Tibial nerve (tissue), 4 donors: ENCODE measurements at regions not wholly inside any gene's neighbourhood (a gene's known extent, or its start where the extent isn't known, plus 50 kb on each side); places are given as distances from the start of the nearest gene placed in this dataset.

Source experiments
- DNase-seq, 2 donors: peaks; one replicate each; pipeline ENCODE4 v3.0.0-alpha.2; 2019; ENCODE audit warnings: low spot score in 2 of 2
- H3K27ac ChIP-seq, 4 donors: fragments of 200-600 bp; sonication (generic) in 3 of 4; one replicate each; pipeline ENCODE4 v1.5.1; 2017 to 2019; ENCODE audit warnings: mild to moderate bottlenecking in 1 of 4
- H3K27me3 ChIP-seq, 2 donors: fragments of 200-600 bp; sonication (generic) in 1 of 2; one replicate each; pipeline versions ENCODE4 v1.5.1 to v1.6.0; 2017 to 2019
- H3K36me3 ChIP-seq, 3 donors: fragments of 200-600 bp; sonication (generic); one replicate each; pipeline ENCODE4 v1.5.1; 2018 to 2019
- H3K4me1 ChIP-seq, 4 donors: fragments of 200-600 bp; sonication (generic) in 3 of 4; one replicate each; pipeline ENCODE4 v1.5.1; 2017 to 2019
- H3K4me3 ChIP-seq, 4 donors: fragments of 200-600 bp; sonication (generic) in 3 of 4; one replicate each; pipeline ENCODE4 v1.5.1; 2017 to 2019; ENCODE audit warnings: mild to moderate bottlenecking in 1 of 4, moderate library complexity in 1 of 4
- H3K9me3 ChIP-seq, 4 donors: fragments of 200-600 bp; sonication (generic) in 3 of 4; one replicate each; pipeline ENCODE4 v1.5.1; 2017 to 2019
- EP300 ChIP-seq, 2 donors: sonication (generic); formaldehyde crosslinking; IDR thresholded peaks; one replicate each; pipeline ENCODE4 v1.6.1; 2017; ENCODE audit warnings: antibody characterized with exemption in 2 of 2, mild to moderate bottlenecking in 1 of 2
- POLR2A ChIP-seq, 2 donors: fragments of 450-650 bp; IDR thresholded peaks; one replicate each; pipeline ENCODE4 v1.6.1; 2017; ENCODE audit warnings: antibody characterized with exemption in 2 of 2, mild to moderate bottlenecking in 2 of 2, moderate library complexity in 2 of 2
- WGBS, 2 donors: methylation state at CpG; one replicate each; pipeline ENCODE4 v1.1.5; 2018; 5-methylcytosine and 5-hydroxymethylcytosine counted together
- TF ChIP-seq, protein P1 (sequence below), 5 experiments: fragments of 200-600 bp in 3 of 5; fragments of 450-650 bp in 2 of 5; sonication (generic) in 3 of 5; IDR thresholded peaks; one replicate each; pipeline ENCODE4 v1.5.1; 2016 to 2019; ENCODE audit warnings: antibody characterized with exemption in 5 of 5, mild to moderate bottlenecking in 3 of 5, moderate library complexity in 2 of 5

DNA sequence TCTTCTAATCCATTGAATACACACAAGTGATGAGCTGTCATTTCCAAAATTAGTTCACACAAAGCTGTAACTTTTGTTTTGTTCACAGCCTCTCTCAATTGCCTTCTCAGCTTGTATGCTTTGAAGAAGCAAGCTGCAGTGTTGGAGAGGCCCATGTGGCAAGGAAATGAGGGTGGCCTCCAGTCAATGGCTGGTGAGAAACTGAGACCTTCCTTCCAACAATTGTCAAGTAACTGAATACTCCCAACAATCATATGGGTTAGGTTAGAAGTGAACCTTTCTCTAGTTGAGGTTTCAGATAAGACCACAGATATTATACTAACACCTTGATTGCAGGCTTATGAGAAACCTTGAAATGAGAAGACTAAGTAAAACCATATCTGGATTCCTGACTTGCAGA, 82.4 kb upstream of the SOX9 start:
- H3K27me3 ChIP-seq = no peaks in the 10 kb centered on the region
- H3K9me3 ChIP-seq = no peaks in the 10 kb centered on the region
- no peak overlapping the region for H3K4me3 ChIP-seq
- H3K27ac ChIP-seq = no peak overlapping the region
- DNase-seq = no peak
- no peaks in the 10 kb centered on the region for H3K4me1 ChIP-seq
- TF ChIP-seq, protein P1, sequence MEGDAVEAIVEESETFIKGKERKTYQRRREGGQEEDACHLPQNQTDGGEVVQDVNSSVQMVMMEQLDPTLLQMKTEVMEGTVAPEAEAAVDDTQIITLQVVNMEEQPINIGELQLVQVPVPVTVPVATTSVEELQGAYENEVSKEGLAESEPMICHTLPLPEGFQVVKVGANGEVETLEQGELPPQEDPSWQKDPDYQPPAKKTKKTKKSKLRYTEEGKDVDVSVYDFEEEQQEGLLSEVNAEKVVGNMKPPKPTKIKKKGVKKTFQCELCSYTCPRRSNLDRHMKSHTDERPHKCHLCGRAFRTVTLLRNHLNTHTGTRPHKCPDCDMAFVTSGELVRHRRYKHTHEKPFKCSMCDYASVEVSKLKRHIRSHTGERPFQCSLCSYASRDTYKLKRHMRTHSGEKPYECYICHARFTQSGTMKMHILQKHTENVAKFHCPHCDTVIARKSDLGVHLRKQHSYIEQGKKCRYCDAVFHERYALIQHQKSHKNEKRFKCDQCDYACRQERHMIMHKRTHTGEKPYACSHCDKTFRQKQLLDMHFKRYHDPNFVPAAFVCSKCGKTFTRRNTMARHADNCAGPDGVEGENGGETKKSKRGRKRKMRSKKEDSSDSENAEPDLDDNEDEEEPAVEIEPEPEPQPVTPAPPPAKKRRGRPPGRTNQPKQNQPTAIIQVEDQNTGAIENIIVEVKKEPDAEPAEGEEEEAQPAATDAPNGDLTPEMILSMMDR (IDR thresholded peaks at IDR 0.05) = no peak
- no peaks in the 10 kb centered on the region for H3K36me3 ChIP-seq

- Histone ChIP-seq H3K4me3 (no peak overlapping the region), H3K27ac (no peak overlapping the region)
- 61 to 62% methylated on average over 2 of the region's 2 CpGs for WGBS, 2 donors
Measured at GRCh38 chr17:72039490-72039889, 81.3 kb upstream of the SOX9 start.

GRCh38 chr17:72046178-72046577, 74.6 kb upstream of the SOX9 start:
- Histone ChIP-seq H3K9me3 (no peaks in the 10 kb centered on the region), H3K36me3 (no peaks in the 10 kb centered on the region), H3K27ac (no peak overlapping the region), H3K4me1 (no peaks in the 10 kb centered on the region), H3K27me3 (peaks cover 0 to 3% of the 10 kb centered on the region in 2 donors), H3K4me3 (no peak overlapping the region)
- 61 to 69% methylated on average over 3 of the region's 3 CpGs for WGBS, 2 donors
- TF ChIP-seq EP300 (IDR thresholded peaks at IDR 0.05) (no peak), POLR2A (IDR thresholded peaks at IDR 0.05) (no peak)
- TF ChIP-seq, protein P1 (IDR thresholded peaks at IDR 0.05) = no peak
- no peak for DNase-seq

More at GRCh38 chr17:72039490-72039889, 81.3 kb upstream of the SOX9 start:
- Histone ChIP-seq H3K27me3 (no peaks in the 10 kb centered on the region), H3K9me3 (no peaks in the 10 kb centered on the region), H3K4me1 (no peaks in the 10 kb centered on the region), H3K36me3 (no peaks in the 10 kb centered on the region)
- no peak for DNase-seq
- TF ChIP-seq EP300 (IDR thresholded peaks at IDR 0.05) (no peak), POLR2A (IDR thresholded peaks at IDR 0.05) (no peak)
- TF ChIP-seq, protein P1 (IDR thresholded peaks at IDR 0.05) = no peak

DNA sequence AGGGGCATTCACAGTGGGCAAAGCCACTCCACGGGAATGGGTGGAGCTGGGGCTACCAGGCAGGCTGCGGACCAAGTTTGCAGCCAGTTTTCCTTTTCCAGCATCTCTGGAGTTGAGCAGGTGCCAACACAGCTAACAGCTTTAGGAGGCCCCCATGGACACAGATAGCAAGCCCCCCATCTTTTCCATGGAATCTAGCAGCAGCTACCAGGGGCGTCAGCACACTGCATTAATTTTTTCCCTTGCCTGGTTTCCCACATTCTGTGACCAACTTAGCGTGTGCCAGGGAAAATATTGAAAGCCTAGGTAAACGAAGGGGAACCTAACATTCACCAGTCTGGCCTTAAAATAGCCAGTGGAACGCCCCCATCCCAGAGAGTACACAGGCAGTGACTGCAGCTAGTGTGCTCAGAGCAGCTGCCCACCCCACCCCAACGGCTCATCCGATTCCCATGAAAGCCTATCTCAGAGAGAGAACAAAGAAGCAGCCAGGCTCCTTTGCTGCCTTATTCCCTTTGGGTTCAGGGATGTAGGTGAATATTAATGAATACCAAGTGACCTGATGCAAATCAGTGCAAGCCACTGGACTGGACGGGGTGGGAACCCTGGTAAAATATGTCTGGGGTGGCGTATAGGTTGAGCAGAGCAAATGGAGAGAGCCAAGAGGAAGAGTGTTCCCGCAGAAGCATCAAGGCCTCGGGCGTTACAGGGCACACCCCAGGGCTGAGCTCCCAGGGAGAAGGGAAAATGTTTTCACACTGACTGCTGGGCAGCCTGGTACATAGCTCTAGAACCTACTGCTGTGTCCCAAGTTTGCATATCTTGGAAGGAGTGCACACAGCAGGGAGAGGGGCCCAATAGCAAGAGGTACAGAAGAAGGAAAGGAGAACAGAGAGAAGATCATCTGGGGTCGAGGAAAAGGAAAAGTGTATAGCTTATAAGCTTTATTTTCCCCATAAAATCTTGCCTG, 73.9 kb upstream of the SOX9 start:
- Histone ChIP-seq H3K4me3 (no peak overlapping the region), H3K36me3 (no peaks in the 10 kb centered on the region), H3K27ac (no peak overlapping the region), H3K4me1 (no peaks in the 10 kb centered on the region), H3K27me3 (peaks cover 0 to 5% of the 10 kb centered on the region in 2 donors), H3K9me3 (no peaks in the 10 kb centered on the region)
- TF ChIP-seq EP300 (IDR thresholded peaks at IDR 0.05) (no peak), POLR2A (IDR thresholded peaks at IDR 0.05) (no peak)
- TF ChIP-seq, protein P1 (IDR thresholded peaks at IDR 0.05) = no peak
- DNase-seq = no peak
- WGBS, 2 donors = 63 to 67% methylated on average over 14 of the region's 14 CpGs

DNA sequence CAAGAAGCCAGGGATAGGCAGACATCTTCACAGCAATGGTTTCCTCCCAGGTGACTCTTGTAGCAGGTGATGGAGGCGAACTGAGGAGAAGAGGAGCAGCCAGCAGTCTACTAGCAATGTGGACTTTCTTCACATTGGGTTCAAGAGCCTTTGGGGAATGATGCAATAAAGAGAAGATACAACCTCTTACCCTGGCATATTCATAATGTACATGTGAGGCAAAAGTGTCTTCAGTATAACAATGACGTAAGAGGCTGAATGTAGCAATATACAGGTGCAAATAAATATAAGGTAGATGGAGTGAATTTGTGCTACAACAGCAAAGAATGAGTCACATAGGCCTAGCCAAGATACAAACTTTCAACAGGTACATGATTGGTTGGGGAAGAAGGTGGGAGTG, 70.9 kb upstream of the SOX9 start:
- Histone ChIP-seq H3K36me3 (no peaks in the 10 kb centered on the region), H3K27ac (no peak overlapping the region), H3K9me3 (no peaks in the 10 kb centered on the region), H3K4me3 (no peak overlapping the region), H3K27me3 (peaks cover 0 to 20% of the 10 kb centered on the region in 2 donors), H3K4me1 (peaks cover 0 to 7% (median 0%) of the 10 kb centered on the region in 4 donors)
- DNase-seq = no peak
- TF ChIP-seq, protein P1 (IDR thresholded peaks at IDR 0.05) = no peak
- TF ChIP-seq EP300 (IDR thresholded peaks at IDR 0.05) (no peak), POLR2A (IDR thresholded peaks at IDR 0.05) (no peak)
- WGBS, 2 donors = 97 to 100% methylated on average over 2 of the region's 2 CpGs
